ENCODE measurements at regions not wholly inside any gene's neighbourhood (a gene's known extent, or its start where the extent isn't known, plus 50 kb on each side); places are given as distances from the start of the nearest gene placed in this dataset.

DNA sequence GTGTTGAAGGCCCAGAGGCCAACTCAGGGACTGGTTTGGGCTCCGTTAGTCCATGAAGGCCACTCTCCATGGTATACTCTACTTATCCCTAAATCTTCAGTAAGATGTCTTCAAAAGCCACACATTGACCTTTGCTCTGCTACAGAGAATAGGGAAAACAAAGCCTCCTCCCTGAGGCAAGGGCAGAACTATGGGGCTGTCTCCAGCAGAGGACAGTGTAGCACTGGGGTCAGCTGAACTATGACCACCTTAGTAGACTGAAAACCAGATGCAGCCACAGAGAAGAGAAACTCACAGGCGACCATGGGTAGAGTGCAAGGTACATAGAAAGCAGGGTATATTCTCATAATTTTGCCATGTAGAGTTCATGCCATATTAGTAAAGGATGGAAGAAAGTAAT is 587.4 kb downstream of the LMO7 start:
- H3K4me3 ChIP-seq: no peak overlapping the region
- H3K9me3 ChIP-seq: no peaks in the 10 kb centered on the region
- H3K4me1 ChIP-seq: no peaks in the 10 kb centered on the region
- no peak for TF ChIP-seq POLR2A (IDR thresholded peaks at IDR 0.05)
- TF ChIP-seq, protein P1, sequence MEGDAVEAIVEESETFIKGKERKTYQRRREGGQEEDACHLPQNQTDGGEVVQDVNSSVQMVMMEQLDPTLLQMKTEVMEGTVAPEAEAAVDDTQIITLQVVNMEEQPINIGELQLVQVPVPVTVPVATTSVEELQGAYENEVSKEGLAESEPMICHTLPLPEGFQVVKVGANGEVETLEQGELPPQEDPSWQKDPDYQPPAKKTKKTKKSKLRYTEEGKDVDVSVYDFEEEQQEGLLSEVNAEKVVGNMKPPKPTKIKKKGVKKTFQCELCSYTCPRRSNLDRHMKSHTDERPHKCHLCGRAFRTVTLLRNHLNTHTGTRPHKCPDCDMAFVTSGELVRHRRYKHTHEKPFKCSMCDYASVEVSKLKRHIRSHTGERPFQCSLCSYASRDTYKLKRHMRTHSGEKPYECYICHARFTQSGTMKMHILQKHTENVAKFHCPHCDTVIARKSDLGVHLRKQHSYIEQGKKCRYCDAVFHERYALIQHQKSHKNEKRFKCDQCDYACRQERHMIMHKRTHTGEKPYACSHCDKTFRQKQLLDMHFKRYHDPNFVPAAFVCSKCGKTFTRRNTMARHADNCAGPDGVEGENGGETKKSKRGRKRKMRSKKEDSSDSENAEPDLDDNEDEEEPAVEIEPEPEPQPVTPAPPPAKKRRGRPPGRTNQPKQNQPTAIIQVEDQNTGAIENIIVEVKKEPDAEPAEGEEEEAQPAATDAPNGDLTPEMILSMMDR (IDR thresholded peaks at IDR 0.05): no peak
- H3K27me3 ChIP-seq: no peaks in the 10 kb centered on the region
- DNase-seq: no peak
- H3K27ac ChIP-seq: no peak overlapping the region
- no peaks in the 10 kb centered on the region for H3K36me3 ChIP-seq
- intact Hi-C loops (cut with DNase I; ENCODE audit: low total_unique reads): no loop called here

DNA sequence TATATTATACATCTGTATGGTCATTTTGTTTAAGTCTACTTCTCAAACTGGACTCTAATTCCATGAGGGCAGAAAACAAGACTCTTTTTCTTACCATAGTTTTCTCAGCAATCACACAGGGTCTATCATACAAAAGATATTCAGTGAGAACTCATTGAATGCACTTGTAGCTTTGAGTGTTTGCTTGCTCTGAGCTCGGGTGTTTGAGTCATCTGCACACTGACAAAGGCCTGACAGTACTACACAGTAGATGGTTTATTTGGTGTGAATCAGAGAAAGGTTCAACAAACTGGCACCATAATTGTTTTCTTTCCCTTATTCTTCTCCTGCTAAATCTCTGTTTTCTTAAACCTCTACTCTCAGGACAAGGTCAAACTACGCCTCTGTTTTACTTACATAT is 586.4 kb downstream of the LMO7 start:
- H3K27ac ChIP-seq: no peak overlapping the region
- DNase-seq: no peak
- TF ChIP-seq, protein P1 (IDR thresholded peaks at IDR 0.05): no peak
- TF ChIP-seq POLR2A (IDR thresholded peaks at IDR 0.05): no peak
- intact Hi-C loops (cut with DNase I; ENCODE audit: low total_unique reads): no loop called here
- no peaks in the 10 kb centered on the region for H3K27me3 ChIP-seq
- H3K36me3 ChIP-seq: no peaks in the 10 kb centered on the region
- no peaks in the 10 kb centered on the region for H3K9me3 ChIP-seq
- H3K4me3 ChIP-seq: no peak overlapping the region
- no peaks in the 10 kb centered on the region for H3K4me1 ChIP-seq

DNA sequence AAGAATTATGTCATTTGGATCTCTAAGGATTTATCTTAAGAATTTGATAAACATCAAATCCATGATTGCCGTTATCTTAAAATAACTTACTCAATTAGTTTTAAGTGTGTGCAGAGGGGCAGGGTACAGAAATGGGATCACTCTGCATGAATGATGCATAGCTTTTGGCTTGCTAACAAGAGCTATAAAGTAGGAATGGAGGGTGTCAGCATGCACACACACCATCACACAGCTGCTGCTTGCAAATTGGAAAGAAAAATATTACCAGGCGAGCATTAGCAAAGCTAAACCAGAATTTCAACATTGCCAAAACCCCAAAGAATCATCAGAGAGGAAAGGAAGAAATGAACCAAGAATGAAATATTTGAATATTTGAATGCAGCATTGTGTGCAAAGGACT is 580.6 kb downstream of the LMO7 start:
- TF ChIP-seq, protein P1 (IDR thresholded peaks at IDR 0.05): no peak
- no peak for TF ChIP-seq POLR2A (IDR thresholded peaks at IDR 0.05)
- H3K4me1 ChIP-seq: no peaks in the 10 kb centered on the region
- no peak overlapping the region for H3K4me3 ChIP-seq
- DNase-seq: no peak
- H3K9me3 ChIP-seq: no peaks in the 10 kb centered on the region
- intact Hi-C loops (cut with DNase I; ENCODE audit: low total_unique reads): no loop called here
- H3K27ac ChIP-seq: no peak overlapping the region
- no peaks in the 10 kb centered on the region for H3K27me3 ChIP-seq
- H3K36me3 ChIP-seq: no peaks in the 10 kb centered on the region

DNA sequence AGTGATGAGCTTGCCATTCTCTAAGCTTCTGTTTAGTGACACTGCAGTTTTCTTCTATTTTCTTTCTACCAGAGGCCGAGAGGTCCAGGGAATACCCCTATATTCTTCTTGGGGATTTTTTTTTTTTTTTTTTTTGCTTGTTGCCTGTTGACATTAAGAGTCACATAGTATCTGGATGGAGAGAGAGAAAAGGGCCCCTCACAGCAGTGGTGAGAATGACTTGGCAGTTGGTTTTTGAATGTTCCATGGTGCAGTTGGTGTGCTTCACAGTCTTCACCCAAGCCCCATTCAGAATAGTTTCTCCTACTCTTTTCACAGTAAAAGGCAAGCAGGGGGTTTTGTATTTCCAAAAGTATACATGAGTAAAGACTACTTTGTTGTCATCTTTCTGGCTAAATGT is 577.9 kb downstream of the LMO7 start:
- TF ChIP-seq POLR2A (IDR thresholded peaks at IDR 0.05): no peak
- TF ChIP-seq, protein P1 (IDR thresholded peaks at IDR 0.05): no peak
- H3K9me3 ChIP-seq: no peaks in the 10 kb centered on the region
- DNase-seq: no peak
- H3K4me1 ChIP-seq: no peaks in the 10 kb centered on the region
- intact Hi-C loops (cut with DNase I; ENCODE audit: low total_unique reads): no loop called here
- no peak overlapping the region for H3K27ac ChIP-seq
- no peak overlapping the region for H3K4me3 ChIP-seq
- no peaks in the 10 kb centered on the region for H3K36me3 ChIP-seq
- no peaks in the 10 kb centered on the region for H3K27me3 ChIP-seq

DNA sequence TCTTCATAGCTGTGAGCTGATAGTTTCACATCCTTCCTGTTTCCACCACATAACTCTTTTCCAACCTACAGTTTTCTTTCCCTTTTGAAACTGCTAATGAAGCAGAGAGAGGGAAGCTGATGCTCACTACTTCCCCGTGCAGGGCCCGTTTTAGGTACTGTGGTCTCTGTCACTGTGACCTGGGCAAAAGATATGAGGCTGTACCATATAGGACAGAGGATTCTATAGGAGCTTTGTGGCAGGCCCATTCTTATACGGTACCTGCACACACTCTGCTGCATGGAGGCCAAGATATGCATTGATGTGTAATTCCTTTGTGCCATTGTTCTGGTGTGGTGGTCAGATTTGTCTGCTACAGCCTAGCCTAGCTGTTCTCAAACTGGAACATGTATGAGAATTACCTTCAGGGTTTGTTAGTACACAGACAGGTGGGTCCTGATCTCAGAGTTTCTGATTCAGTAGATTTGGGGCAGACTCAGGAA is 577.3 kb downstream of the LMO7 start:
- TF ChIP-seq POLR2A (IDR thresholded peaks at IDR 0.05): no peak

DNA sequence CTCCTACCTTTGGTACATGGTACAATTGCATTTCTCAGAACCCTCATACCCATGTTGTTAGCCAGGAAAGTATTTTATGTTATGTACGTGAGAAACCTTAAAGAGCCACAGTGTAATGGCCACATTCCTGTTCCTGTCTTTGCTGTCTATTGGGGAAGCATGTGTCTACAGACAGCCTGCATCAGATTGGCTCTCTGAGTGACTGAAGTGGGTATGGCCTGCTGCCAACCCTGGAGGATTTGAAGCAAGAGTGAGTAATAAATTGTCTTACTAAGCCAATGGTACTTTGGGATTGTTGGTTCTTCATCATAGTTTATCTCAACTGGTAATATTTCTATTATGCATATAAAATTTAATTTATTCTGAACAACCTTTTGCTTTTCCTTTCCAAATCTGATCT is 574.1 kb downstream of the LMO7 start:
- Histone ChIP-seq H3K4me1 (no peaks in the 10 kb centered on the region), H3K9me3 (no peaks in the 10 kb centered on the region), H3K4me3 (no peak overlapping the region), H3K27me3 (no peaks in the 10 kb centered on the region), H3K36me3 (no peaks in the 10 kb centered on the region), H3K27ac (no peak overlapping the region)
- TF ChIP-seq, protein P1 (IDR thresholded peaks at IDR 0.05): no peak
- no peak for TF ChIP-seq POLR2A (IDR thresholded peaks at IDR 0.05)
- intact Hi-C loops (cut with DNase I; ENCODE audit: low total_unique reads): no loop called here
- no peak for DNase-seq

More for the DNA sequence above, 577.3 kb downstream of the LMO7 start:
- Histone ChIP-seq H3K4me3 (no peak overlapping the region), H3K36me3 (no peaks in the 10 kb centered on the region), H3K27ac (no peak overlapping the region), H3K27me3 (no peaks in the 10 kb centered on the region), H3K4me1 (no peaks in the 10 kb centered on the region), H3K9me3 (no peaks in the 10 kb centered on the region)
- intact Hi-C loops (cut with DNase I; ENCODE audit: low total_unique reads): no loop called here
- no peak for DNase-seq
